SK-N-SH treated with all-trans-retinoic acid at 6 μM for 48 hours (cell line): ENCODE measurements at regions not wholly inside any gene's neighbourhood (a gene's known extent, or its start where the extent isn't known, plus 50 kb on each side); places are given as distances from the start of the nearest gene placed in this dataset.

Source experiments
- ATAC-seq: fragments of 200-7000 bp; cut with Tn5 transposase; 3 replicates; pipeline ENCODE4 v1.9.1; 2020; ENCODE audit warnings: mild to moderate bottlenecking, moderate library complexity
- ARNTL ChIP-seq: fragments of 450-650 bp; formaldehyde crosslinking; IDR thresholded peaks from 2 replicates; pipeline ENCODE4 v1.5.0; 2020; ENCODE audit warnings: low read depth, mild to moderate bottlenecking, moderate library complexity, borderline replicate concordance
- BACH2 ChIP-seq: fragments of 250-450 bp; sonication (Bioruptor Pico); IDR thresholded peaks from 2 replicates; pipeline ENCODE4 v1.9.0; 2021; ENCODE audit warnings: mild to moderate bottlenecking, borderline replicate concordance
- CSDC2 ChIP-seq: fragments of 250-450 bp; sonication (Bioruptor Pico); IDR thresholded peaks from 2 replicates; pipeline ENCODE4 v1.5.0; 2020; ENCODE audit warnings: mild to moderate bottlenecking, moderate library complexity
- ESRRG ChIP-seq: fragments of 250-450 bp; sonication (Bioruptor Pico); IDR thresholded peaks from 2 replicates; pipeline ENCODE4 v1.6.1; 2021; ENCODE audit warnings: mild to moderate bottlenecking
- GLIS3 ChIP-seq: fragments of 250-450 bp; sonication (Bioruptor Pico); IDR thresholded peaks from 2 replicates; pipeline ENCODE4 v1.5.0; 2020; ENCODE audit warnings: mild to moderate bottlenecking, moderate library complexity
- ISL1 ChIP-seq: fragments of 250-450 bp; sonication (Bioruptor Pico); IDR thresholded peaks from 2 replicates; pipeline ENCODE4 v2.1.2; 2022; ENCODE audit warnings: mild to moderate bottlenecking, moderate library complexity
- OSR1 ChIP-seq: fragments of 250-450 bp; sonication (Bioruptor Pico); IDR thresholded peaks from 2 replicates; pipeline ENCODE4 v1.8.0; 2022; ENCODE audit warnings: moderate library complexity, mild to moderate bottlenecking, inconsistent platforms
- PPARA ChIP-seq: fragments of 250-450 bp; sonication (Bioruptor Pico); IDR thresholded peaks from 2 replicates; pipeline ENCODE4 v1.5.0; 2020; ENCODE audit warnings: mild to moderate bottlenecking, borderline replicate concordance
- RARB ChIP-seq: fragments of 250-450 bp; sonication (Bioruptor Pico); IDR thresholded peaks from 2 replicates; pipeline ENCODE4 v1.8.0; 2021; ENCODE audit warnings: mild to moderate bottlenecking, moderate library complexity
- SNAI2 ChIP-seq: fragments of 250-450 bp; sonication (Bioruptor Pico); IDR thresholded peaks from 2 replicates; pipeline ENCODE4 v1.5.0; 2020; ENCODE audit warnings: mild to moderate bottlenecking, moderate library complexity
- TCF4 ChIP-seq: fragments of 250-450 bp; sonication (Bioruptor Pico); IDR thresholded peaks from 2 replicates; pipeline ENCODE4 v1.8.0; 2021; ENCODE audit warnings: mild to moderate bottlenecking, moderate library complexity, borderline replicate concordance
- TOX ChIP-seq: fragments of 250-450 bp; sonication (Bioruptor Pico); IDR thresholded peaks from 2 replicates; pipeline ENCODE4 v1.8.0; 2021; ENCODE audit warnings: mild to moderate bottlenecking, moderate library complexity, borderline replicate concordance
- ZC3H10 ChIP-seq: fragments of 250-450 bp; sonication (Bioruptor Pico); IDR thresholded peaks from 2 replicates; pipeline ENCODE4 v1.5.1; 2021; ENCODE audit warnings: mild to moderate bottlenecking, moderate library complexity
- ZFP3 ChIP-seq: fragments of 250-450 bp; sonication (Bioruptor Pico); IDR thresholded peaks from 2 replicates; pipeline ENCODE4 v1.5.0; 2020; ENCODE audit warnings: mild to moderate bottlenecking, moderate library complexity
- ZFP30 ChIP-seq: fragments of 450-650 bp; formaldehyde crosslinking; IDR thresholded peaks from 2 replicates; pipeline ENCODE4 v1.5.0; 2022; ENCODE audit warnings: mild to moderate bottlenecking, moderate library complexity
- ZNF565 ChIP-seq: fragments of 450-650 bp; formaldehyde crosslinking; conservative IDR thresholded peaks from 2 replicates; pipeline ENCODE4 v1.5.0; 2020; ENCODE audit warnings: low read depth, mild to moderate bottlenecking, moderate library complexity
- ZNF70 ChIP-seq: fragments of 450-650 bp; formaldehyde crosslinking; IDR thresholded peaks from 2 replicates; pipeline ENCODE4 v1.5.0; 2020; ENCODE audit warnings: mild to moderate bottlenecking, moderate library complexity
- ZNF8 ChIP-seq: fragments of 450-650 bp; formaldehyde crosslinking; IDR thresholded peaks from 2 replicates; pipeline ENCODE4 v1.5.0; 2020; ENCODE audit warnings: mild to moderate bottlenecking, moderate library complexity
- TF ChIP-seq, protein P1 (sequence below): fragments of 250-450 bp; sonication (Bioruptor Pico); IDR thresholded peaks from 2 replicates; pipeline ENCODE4 v1.5.1; 2020; ENCODE audit warnings: low read depth, mild to moderate bottlenecking, moderate library complexity
- TF ChIP-seq, protein P2 (sequence below): fragments of 250-450 bp; sonication (Bioruptor Pico); IDR thresholded peaks from 2 replicates; pipeline ENCODE4 v1.8.0; 2021; ENCODE audit warnings: low read depth, mild to moderate bottlenecking, moderate library complexity, borderline replicate concordance
- TF ChIP-seq, protein P3 (sequence below): fragments of 250-450 bp; sonication (Bioruptor Pico); IDR thresholded peaks from 2 replicates; pipeline ENCODE4 v1.5.1; 2021; ENCODE audit warnings: mild to moderate bottlenecking, moderate library complexity

DNA sequence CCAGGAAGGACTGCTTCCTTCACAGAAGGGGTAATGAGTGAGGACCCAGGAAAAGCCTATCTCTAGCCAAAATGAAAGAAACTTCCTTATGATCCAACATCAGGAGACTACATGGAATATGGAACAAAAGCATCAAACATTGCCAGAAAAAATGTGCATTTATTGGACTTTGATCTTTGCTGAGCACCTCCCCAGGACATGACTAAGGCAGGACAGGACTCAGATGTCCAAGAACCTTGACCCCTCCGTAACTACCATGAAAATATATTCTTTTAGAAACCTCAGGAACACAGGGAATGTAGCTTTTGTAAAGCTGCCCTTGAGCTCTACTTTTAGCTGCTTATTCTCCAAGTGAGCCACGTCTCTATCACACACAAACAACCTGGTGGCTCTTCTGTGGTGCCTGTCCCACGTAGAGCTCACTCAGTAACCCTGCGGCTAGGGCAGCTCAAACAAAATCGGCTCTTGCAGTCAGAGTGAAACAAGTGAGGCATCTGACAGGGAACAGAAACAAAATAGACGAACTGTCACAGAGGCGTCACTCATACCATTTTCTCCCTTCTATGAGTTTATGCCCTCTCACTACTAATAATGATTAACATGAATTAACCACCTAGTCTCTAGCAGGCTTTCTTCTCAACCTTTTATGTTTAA is 471.5 kb upstream of the API5 start:
- no peak for TF ChIP-seq ESRRG (CRISPR knock-in tag)
- no peak for TF ChIP-seq ZNF70 (CRISPR knock-in tag)
- no peak for TF ChIP-seq SNAI2 (CRISPR knock-in tag)
- no peak for TF ChIP-seq CSDC2 (CRISPR knock-in tag)
- TF ChIP-seq GLIS3: no peak
- no peak for TF ChIP-seq ZC3H10 (CRISPR knock-in tag)
- no peak for TF ChIP-seq TCF4
- TF ChIP-seq, protein P1, sequence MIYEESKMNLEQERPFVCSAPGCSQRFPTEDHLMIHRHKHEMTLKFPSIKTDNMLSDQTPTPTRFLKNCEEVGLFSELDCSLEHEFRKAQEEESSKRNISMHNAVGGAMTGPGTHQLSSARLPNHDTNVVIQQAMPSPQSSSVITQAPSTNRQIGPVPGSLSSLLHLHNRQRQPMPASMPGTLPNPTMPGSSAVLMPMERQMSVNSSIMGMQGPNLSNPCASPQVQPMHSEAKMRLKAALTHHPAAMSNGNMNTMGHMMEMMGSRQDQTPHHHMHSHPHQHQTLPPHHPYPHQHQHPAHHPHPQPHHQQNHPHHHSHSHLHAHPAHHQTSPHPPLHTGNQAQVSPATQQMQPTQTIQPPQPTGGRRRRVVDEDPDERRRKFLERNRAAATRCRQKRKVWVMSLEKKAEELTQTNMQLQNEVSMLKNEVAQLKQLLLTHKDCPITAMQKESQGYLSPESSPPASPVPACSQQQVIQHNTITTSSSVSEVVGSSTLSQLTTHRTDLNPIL: no peak
- no peak for TF ChIP-seq TOX (CRISPR knock-in tag)
- TF ChIP-seq, protein P2, sequence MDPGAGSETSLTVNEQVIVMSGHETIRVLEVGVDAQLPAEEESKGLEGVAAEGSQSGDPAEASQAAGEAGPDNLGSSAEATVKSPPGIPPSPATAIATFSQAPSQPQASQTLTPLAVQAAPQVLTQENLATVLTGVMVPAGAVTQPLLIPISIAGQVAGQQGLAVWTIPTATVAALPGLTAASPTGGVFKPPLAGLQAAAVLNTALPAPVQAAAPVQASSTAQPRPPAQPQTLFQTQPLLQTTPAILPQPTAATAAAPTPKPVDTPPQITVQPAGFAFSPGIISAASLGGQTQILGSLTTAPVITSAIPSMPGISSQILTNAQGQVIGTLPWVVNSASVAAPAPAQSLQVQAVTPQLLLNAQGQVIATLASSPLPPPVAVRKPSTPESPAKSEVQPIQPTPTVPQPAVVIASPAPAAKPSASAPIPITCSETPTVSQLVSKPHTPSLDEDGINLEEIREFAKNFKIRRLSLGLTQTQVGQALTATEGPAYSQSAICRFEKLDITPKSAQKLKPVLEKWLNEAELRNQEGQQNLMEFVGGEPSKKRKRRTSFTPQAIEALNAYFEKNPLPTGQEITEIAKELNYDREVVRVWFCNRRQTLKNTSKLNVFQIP (CRISPR knock-in tag): no peak
- TF ChIP-seq BACH2 (CRISPR knock-in tag): no peak
- TF ChIP-seq ZFP3 (CRISPR knock-in tag): no peak
- no peak for TF ChIP-seq ZNF8 (CRISPR knock-in tag)
- no peak for TF ChIP-seq ARNTL (CRISPR knock-in tag)
- ATAC-seq: no peak

GRCh38 chr11:42840860-42841259 is 470.9 kb upstream of the API5 start:
- no peak for ATAC-seq
- no peak for TF ChIP-seq CSDC2 (CRISPR knock-in tag)
- no peak for TF ChIP-seq ESRRG (CRISPR knock-in tag)

DNA sequence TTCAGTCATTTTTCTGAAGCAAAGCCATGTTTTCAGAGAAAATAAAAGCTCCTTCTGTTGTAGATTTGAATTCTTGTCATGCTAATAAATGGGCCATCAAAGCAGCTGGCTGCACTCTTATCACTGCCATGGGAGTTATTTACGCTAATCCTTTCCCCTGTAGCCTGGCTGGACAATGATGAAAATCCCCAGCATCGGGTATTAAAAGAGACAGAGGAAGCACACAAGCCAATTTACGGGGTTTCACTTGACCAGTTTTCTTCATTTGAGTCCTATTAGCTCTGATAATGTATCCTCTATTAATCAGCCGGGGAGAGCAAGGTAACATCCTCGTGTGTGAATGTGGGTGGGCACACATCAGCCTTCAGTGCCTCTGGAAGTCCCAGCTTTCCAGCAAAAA is 470.2 kb upstream of the API5 start:
- ATAC-seq: no peak

More for the DNA sequence above, 470.2 kb upstream of the API5 start:
- no peak for TF ChIP-seq ZNF8 (CRISPR knock-in tag)
- TF ChIP-seq, protein P1: no peak
- no peak for TF ChIP-seq ZNF565 (CRISPR knock-in tag)
- no peak for TF ChIP-seq CSDC2 (CRISPR knock-in tag)
- no peak for TF ChIP-seq OSR1 (CRISPR knock-in tag)
- TF ChIP-seq SNAI2 (CRISPR knock-in tag): no peak
- TF ChIP-seq ZFP30 (CRISPR knock-in tag): no peak
- no peak for TF ChIP-seq BACH2 (CRISPR knock-in tag)
- no peak for TF ChIP-seq RARB (CRISPR knock-in tag)
- no peak for TF ChIP-seq TOX (CRISPR knock-in tag)
- no peak for TF ChIP-seq ZNF70 (CRISPR knock-in tag)
- TF ChIP-seq ZFP3 (CRISPR knock-in tag): no peak
- TF ChIP-seq ISL1: no peak
- TF ChIP-seq, protein P2 (CRISPR knock-in tag): no peak
- no peak for TF ChIP-seq ARNTL (CRISPR knock-in tag)
- TF ChIP-seq, protein P3, sequence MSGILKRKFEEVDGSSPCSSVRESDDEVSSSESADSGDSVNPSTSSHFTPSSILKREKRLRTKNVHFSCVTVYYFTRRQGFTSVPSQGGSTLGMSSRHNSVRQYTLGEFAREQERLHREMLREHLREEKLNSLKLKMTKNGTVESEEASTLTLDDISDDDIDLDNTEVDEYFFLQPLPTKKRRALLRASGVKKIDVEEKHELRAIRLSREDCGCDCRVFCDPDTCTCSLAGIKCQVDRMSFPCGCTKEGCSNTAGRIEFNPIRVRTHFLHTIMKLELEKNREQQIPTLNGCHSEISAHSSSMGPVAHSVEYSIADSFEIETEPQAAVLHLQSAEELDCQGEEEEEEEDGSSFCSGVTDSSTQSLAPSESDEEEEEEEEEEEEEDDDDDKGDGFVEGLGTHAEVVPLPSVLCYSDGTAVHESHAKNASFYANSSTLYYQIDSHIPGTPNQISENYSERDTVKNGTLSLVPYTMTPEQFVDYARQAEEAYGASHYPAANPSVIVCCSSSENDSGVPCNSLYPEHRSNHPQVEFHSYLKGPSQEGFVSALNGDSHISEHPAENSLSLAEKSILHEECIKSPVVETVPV: no peak
- no peak for TF ChIP-seq ESRRG (CRISPR knock-in tag)
- no peak for TF ChIP-seq PPARA (CRISPR knock-in tag)
